Transverse colon (tissue), 4 donors: ENCODE measurements at regions not wholly inside any gene's neighbourhood (a gene's known extent, or its start where the extent isn't known, plus 50 kb on each side); places are given as distances from the start of the nearest gene placed in this dataset.

Experiments
- CTCF ChIP-seq, 5 experiments: fragments of 200-600 bp in 3 of 5; fragments of 450-650 bp in 2 of 5; sonication (generic) in 3 of 5; IDR thresholded peaks; 1 replicate in 2 of 5; 2 replicates in 3 of 5; pipeline ENCODE4 v1.5.1; 2016 to 2017; ENCODE audit warnings: antibody characterized with exemption in 5 of 5, inconsistent platforms in 3 of 5, mild to moderate bottlenecking in 2 of 5, moderate library complexity in 1 of 5
- EP300 ChIP-seq: sonication (generic); formaldehyde crosslinking; IDR thresholded peaks from one replicate; pipeline ENCODE4 v1.6.1; 2017; ENCODE audit warnings: antibody characterized with exemption, low read depth
- POLR2A ChIP-seq: fragments of 450-650 bp; IDR thresholded peaks from one replicate; pipeline ENCODE4 v1.6.1; 2016; ENCODE audit warnings: antibody characterized with exemption, mild to moderate bottlenecking, moderate library complexity
- POLR2AphosphoS5 ChIP-seq, 3 donors: sonication (generic); formaldehyde crosslinking; IDR thresholded peaks; one replicate each; pipeline ENCODE4 v1.6.1; 2016; ENCODE audit warnings: antibody characterized with exemption in 3 of 3

DNA sequence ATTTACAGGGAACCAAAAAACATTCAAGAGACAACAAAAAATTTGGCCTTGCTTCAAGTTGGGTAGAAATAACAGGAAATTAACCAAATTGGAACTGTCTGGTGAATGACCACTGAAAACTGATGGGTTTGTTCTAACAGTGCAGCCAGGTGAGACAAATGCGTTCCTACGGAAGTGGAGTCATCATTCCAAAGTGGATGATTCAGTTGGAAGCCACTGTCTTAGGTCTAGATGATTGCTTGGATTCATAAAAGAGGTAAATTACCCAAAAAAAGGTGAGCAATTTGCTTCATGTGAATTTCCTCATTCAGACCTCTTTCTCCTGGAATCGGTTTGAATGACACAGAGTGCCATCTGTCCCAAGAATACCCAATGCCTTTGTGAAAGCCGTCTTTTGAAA lies 87.1 kb upstream of the IPO5 start:
- no peak for TF ChIP-seq POLR2A
- TF ChIP-seq POLR2AphosphoS5 (IDR thresholded peaks at IDR 0.05): no peak
- no peak for TF ChIP-seq CTCF (IDR thresholded peaks at IDR 0.05)
- TF ChIP-seq EP300: no peak
